Osteocyte (in vitro differentiated cells): ENCODE measurements at regions not wholly inside any gene's neighbourhood (a gene's known extent, or its start where the extent isn't known, plus 50 kb on each side); places are given as distances from the start of the nearest gene placed in this dataset.

Experiments used
- DNase-seq: peaks from one replicate; pipeline ENCODE4 v3.0.0; 2021; ENCODE audit warnings: mixed read lengths; ENCODE audit not compliant: unreplicated experiment; ENCODE audit errors: extremely low spot score
- H3K27ac Mint-ChIP-seq: one replicate; pipeline ENCODE4 v1.8.0; 2021; ENCODE audit warnings: mild to moderate bottlenecking, mixed read lengths; ENCODE audit not compliant: unreplicated experiment
- H3K27me3 Mint-ChIP-seq: one replicate; pipeline ENCODE4 v1.8.0; 2021; ENCODE audit warnings: mixed read lengths; ENCODE audit not compliant: unreplicated experiment
- H3K36me3 Mint-ChIP-seq: one replicate; pipeline ENCODE4 v1.8.0; 2021; ENCODE audit warnings: mixed read lengths; ENCODE audit not compliant: unreplicated experiment
- H3K4me1 Mint-ChIP-seq: one replicate; pipeline ENCODE4 v1.8.0; 2021; ENCODE audit warnings: mixed read lengths; ENCODE audit not compliant: unreplicated experiment
- H3K4me3 Mint-ChIP-seq: one replicate; pipeline ENCODE4 v1.8.0; 2021; ENCODE audit warnings: mild to moderate bottlenecking, moderate library complexity, mixed read lengths; ENCODE audit not compliant: unreplicated experiment
- H3K9me3 Mint-ChIP-seq: one replicate; pipeline ENCODE4 v1.8.0; 2021; ENCODE audit warnings: mixed read lengths; ENCODE audit not compliant: unreplicated experiment
- CTCF ChIP-seq: fragments of 200-600 bp; sonication (generic); IDR thresholded peaks from 2 replicates; pipeline ENCODE4 v1.5.0; 2021; ENCODE audit warnings: antibody characterized with exemption, mild to moderate bottlenecking, moderate library complexity

GRCh38 chr12:66829660-66830325 lies 150.9 kb upstream of the GRIP1 start:
- Mint-ChIP-seq H3K9me3 (no peaks in the 10 kb centered on the region), H3K27ac (no peak overlapping the region), H3K4me3 (no peak overlapping the region), H3K27me3 (no peaks in the 10 kb centered on the region), H3K4me1 (no peaks in the 10 kb centered on the region), H3K36me3 (no peaks in the 10 kb centered on the region)
- no peak for TF ChIP-seq CTCF
- DNase-seq: no peak

DNA sequence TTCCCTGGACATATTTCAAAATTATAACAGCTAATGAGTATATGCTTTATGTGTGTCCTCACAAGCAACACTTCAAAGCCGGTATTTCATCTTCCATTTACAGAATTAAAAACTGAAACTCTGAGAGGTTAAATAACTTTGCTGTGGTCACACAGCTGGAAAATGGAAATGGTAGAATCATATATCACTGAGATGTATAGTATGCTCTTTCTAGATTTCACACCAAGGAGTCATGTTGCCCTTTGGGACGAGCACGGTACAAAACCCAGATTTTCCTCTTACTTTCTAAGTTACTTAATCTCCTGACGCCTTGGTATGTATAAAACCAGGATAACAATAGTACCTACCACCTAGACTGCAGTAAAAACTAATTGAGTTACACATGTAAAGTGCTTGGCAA lies 152.6 kb upstream of the GRIP1 start:
- H3K27ac Mint-ChIP-seq: no peak overlapping the region
- DNase-seq: no peak
- no peak for TF ChIP-seq CTCF
- H3K4me1 Mint-ChIP-seq: no peaks in the 10 kb centered on the region
- H3K4me3 Mint-ChIP-seq: no peak overlapping the region
- H3K9me3 Mint-ChIP-seq: no peaks in the 10 kb centered on the region
- H3K27me3 Mint-ChIP-seq: no peaks in the 10 kb centered on the region
- H3K36me3 Mint-ChIP-seq: no peaks in the 10 kb centered on the region

GRCh38 chr12:66832997-66833396 lies 154.1 kb upstream of the GRIP1 start:
- no peak for TF ChIP-seq CTCF
- Mint-ChIP-seq H3K36me3 (no peaks in the 10 kb centered on the region), H3K9me3 (no peaks in the 10 kb centered on the region), H3K4me3 (no peak overlapping the region), H3K27me3 (no peaks in the 10 kb centered on the region), H3K27ac (no peak overlapping the region), H3K4me1 (no peaks in the 10 kb centered on the region)
- no peak for DNase-seq

- Mint-ChIP-seq H3K36me3 (no peaks in the 10 kb centered on the region), H3K4me1 (no peaks in the 10 kb centered on the region)
- TF ChIP-seq CTCF: no peak
These were observed 157.9 kb upstream of the GRIP1 start for GRCh38 chr12:66836623-66837310.

GRCh38 chr12:66837311-66837627 lies 158.4 kb upstream of the GRIP1 start:
- no peak overlapping the region for H3K4me3 Mint-ChIP-seq
- H3K36me3 Mint-ChIP-seq: no peaks in the 10 kb centered on the region
- H3K4me1 Mint-ChIP-seq: no peaks in the 10 kb centered on the region
- H3K27ac Mint-ChIP-seq: no peak overlapping the region
- no peak for DNase-seq
- H3K27me3 Mint-ChIP-seq: no peaks in the 10 kb centered on the region
- H3K9me3 Mint-ChIP-seq: no peaks in the 10 kb centered on the region
- no peak for TF ChIP-seq CTCF

More at GRCh38 chr12:66836623-66837310, 157.9 kb upstream of the GRIP1 start:
- no peak for DNase-seq
- H3K27me3 Mint-ChIP-seq: no peaks in the 10 kb centered on the region
- H3K9me3 Mint-ChIP-seq: no peaks in the 10 kb centered on the region
- H3K4me3 Mint-ChIP-seq: no peak overlapping the region
- no peak overlapping the region for H3K27ac Mint-ChIP-seq
